IPS-18c (cell line): ENCODE measurements at regions not wholly inside any gene's neighbourhood (a gene's known extent, or its start where the extent isn't known, plus 50 kb on each side); places are given as distances from the start of the nearest gene placed in this dataset.
A peak's percentile ranks its signal among the peaks of the same experiment; 100 is the strongest.

Source experiments
- H3K4me3 ChIP-seq: 2 replicates; pipeline ENCODE4 v1.7.0; 2013; ENCODE audit warnings: low read depth, mild to moderate bottlenecking, low read length, moderate library complexity; ENCODE audit not compliant: insufficient read depth
- H3K9me3 ChIP-seq: one replicate; pipeline ENCODE4 v1.6.1; 2013; ENCODE audit warnings: mild to moderate bottlenecking, low read length, moderate library complexity; ENCODE audit not compliant: control insufficient read depth, insufficient read depth

- Histone ChIP-seq H3K9me3 (no peaks in the 10 kb centered on the region), H3K4me3 (no peak overlapping the region)
Measured at GRCh38 chr14:100638211-100638855, 51.1 kb upstream of the BEGAIN start.

- H3K4me3 ChIP-seq: no peak overlapping the region
- no peaks in the 10 kb centered on the region for H3K9me3 ChIP-seq
Measured at GRCh38 chr14:100639280-100639679, 52.1 kb upstream of the BEGAIN start.

GRCh38 chr14:100640471-100641273, 53.5 kb upstream of the BEGAIN start:
- no peaks in the 10 kb centered on the region for H3K9me3 ChIP-seq
- H3K4me3 ChIP-seq: no peak overlapping the region

GRCh38 chr14:100641274-100641860, 54.1 kb upstream of the BEGAIN start:
- Histone ChIP-seq H3K9me3 (no peaks in the 10 kb centered on the region), H3K4me3 (no peak overlapping the region)

GRCh38 chr14:100643426-100643825, 56.2 kb upstream of the BEGAIN start:
- no peak overlapping the region for H3K4me3 ChIP-seq
- peaks cover 2% of the 10 kb centered on the region for H3K9me3 ChIP-seq

GRCh38 chr14:100644383-100644782, 57.2 kb upstream of the BEGAIN start:
- H3K9me3 ChIP-seq: peaks cover 2% of the 10 kb centered on the region
- H3K4me3 ChIP-seq: no peak overlapping the region

GRCh38 chr14:100644784-100645183, 57.6 kb upstream of the BEGAIN start:
- no peak overlapping the region for H3K4me3 ChIP-seq
- peaks cover 2% of the 10 kb centered on the region for H3K9me3 ChIP-seq

- peaks cover 2% of the 10 kb centered on the region for H3K9me3 ChIP-seq
- H3K4me3 ChIP-seq: no peak overlapping the region
Measured at GRCh38 chr14:100645196-100645981, 58.2 kb upstream of the BEGAIN start.

- peaks cover 2% of the 10 kb centered on the region for H3K9me3 ChIP-seq
- no peak overlapping the region for H3K4me3 ChIP-seq
Measured at GRCh38 chr14:100645982-100646314, 58.7 kb upstream of the BEGAIN start.

GRCh38 chr14:100648474-100649172, 61.4 kb upstream of the BEGAIN start:
- H3K4me3 ChIP-seq: no peak overlapping the region

GRCh38 chr14:100649173-100649519, 61.9 kb upstream of the BEGAIN start:
- H3K4me3 ChIP-seq: no peak overlapping the region
- peaks cover 5% of the 10 kb centered on the region for H3K9me3 ChIP-seq

More at GRCh38 chr14:100648474-100649172, 61.4 kb upstream of the BEGAIN start:
- peaks cover 2% of the 10 kb centered on the region for H3K9me3 ChIP-seq

- H3K4me3 ChIP-seq: no peak overlapping the region
- peaks cover 5% of the 10 kb centered on the region for H3K9me3 ChIP-seq
Measured at GRCh38 chr14:100651999-100652508, 64.8 kb upstream of the BEGAIN start.

- peaks cover 3% of the 10 kb centered on the region for H3K9me3 ChIP-seq
- H3K4me3 ChIP-seq: no peak overlapping the region
Measured at GRCh38 chr14:100652744-100653143, 65.5 kb upstream of the BEGAIN start.

GRCh38 chr14:100653409-100653808, 66.2 kb upstream of the BEGAIN start:
- no peak overlapping the region for H3K4me3 ChIP-seq
- H3K9me3 ChIP-seq: peaks cover 3% of the 10 kb centered on the region

- Histone ChIP-seq H3K4me3 (peak overlapping the region; percentile 38; the same call in 1 of the 2 replicates), H3K9me3 (peaks cover 3% of the 10 kb centered on the region)
Measured at GRCh38 chr14:100654025-100654813, 67.0 kb upstream of the BEGAIN start.
